IMR-90 (cell line): ENCODE measurements at regions not wholly inside any gene's neighbourhood (a gene's known extent, or its start where the extent isn't known, plus 50 kb on each side); places are given as distances from the start of the nearest gene placed in this dataset.

Experiments used
- CEBPB ChIP-seq: IDR thresholded peaks from 2 replicates; pipeline ENCODE4 v1.6.1; 2012; ENCODE audit warnings: low read depth, low read length, improper control_type of control experiment
- CHD1 ChIP-seq: IDR thresholded peaks from 2 replicates; pipeline ENCODE4 v1.6.1; 2012; ENCODE audit warnings: low read depth, low read length, improper control_type of control experiment
- FOS ChIP-seq: fragments of 150-350 bp; IDR thresholded peaks from 2 replicates; pipeline ENCODE4 v1.6.1; 2016; ENCODE audit warnings: low read depth, low read length
- MAZ ChIP-seq: IDR thresholded peaks from 2 replicates; pipeline ENCODE4 v1.6.1; 2012; ENCODE audit warnings: low read depth, mild to moderate bottlenecking, low read length, improper control_type of control experiment, moderate library complexity, borderline replicate concordance
- POLR2A ChIP-seq: IDR thresholded peaks from 2 replicates; pipeline ENCODE4 v1.6.1; 2012; ENCODE audit warnings: mild to moderate bottlenecking, low read depth, low read length
- RAD21 ChIP-seq: IDR thresholded peaks from 2 replicates; pipeline ENCODE4 v1.6.1; 2012; ENCODE audit warnings: low read length, improper control_type of control experiment
- RFX5 ChIP-seq: IDR thresholded peaks from 2 replicates; pipeline ENCODE4 v1.8.0; 2012; ENCODE audit warnings: low read depth, mild to moderate bottlenecking, low read length, moderate library complexity
- TF ChIP-seq, protein P1 (sequence below): conservative IDR thresholded peaks from 2 replicates; pipeline ENCODE4 v1.5.1; 2012; ENCODE audit warnings: mild to moderate bottlenecking, low read depth, low read length, improper control_type of control experiment
- TF ChIP-seq, protein P2 (sequence below): fragments of 150-350 bp; IDR thresholded peaks from 2 replicates; pipeline ENCODE4 v1.6.1; 2016; ENCODE audit warnings: low read depth, mild to moderate bottlenecking, low read length, moderate library complexity, borderline replicate concordance
- TF ChIP-seq, protein P3 (sequence below): fragments of 150-350 bp; IDR thresholded peaks from 2 replicates; pipeline ENCODE4 v1.6.1; 2017; ENCODE audit warnings: mild to moderate bottlenecking, antibody characterized with exemption, low read length, low read depth

DNA sequence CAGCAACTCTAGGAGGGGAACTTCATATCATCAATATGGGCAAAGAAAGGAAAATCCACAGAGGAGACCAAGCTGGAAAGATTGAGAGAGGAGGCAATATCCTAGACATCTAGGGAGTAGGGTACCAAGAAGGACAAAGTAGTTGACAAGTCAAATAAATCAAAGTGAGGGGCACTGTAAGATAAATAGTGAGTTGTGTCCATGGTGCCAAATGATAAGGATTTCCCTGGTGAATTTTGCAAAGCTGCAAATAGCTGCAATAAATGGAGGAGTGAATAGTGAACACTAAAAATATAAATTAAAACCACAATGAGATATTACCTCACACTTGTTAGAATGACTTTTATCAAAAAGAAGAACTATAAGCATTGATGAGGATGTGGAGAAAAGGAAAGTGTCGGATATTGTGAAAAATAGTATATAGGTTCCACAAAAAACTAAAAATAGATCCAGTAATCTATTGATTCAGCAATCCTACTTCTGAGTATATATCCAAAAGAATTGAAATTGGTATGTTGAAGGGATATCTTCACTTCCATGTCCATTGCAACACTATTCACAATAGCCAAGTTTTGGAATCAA, 258.2 kb upstream of the FN1 start:
- TF ChIP-seq, protein P1, sequence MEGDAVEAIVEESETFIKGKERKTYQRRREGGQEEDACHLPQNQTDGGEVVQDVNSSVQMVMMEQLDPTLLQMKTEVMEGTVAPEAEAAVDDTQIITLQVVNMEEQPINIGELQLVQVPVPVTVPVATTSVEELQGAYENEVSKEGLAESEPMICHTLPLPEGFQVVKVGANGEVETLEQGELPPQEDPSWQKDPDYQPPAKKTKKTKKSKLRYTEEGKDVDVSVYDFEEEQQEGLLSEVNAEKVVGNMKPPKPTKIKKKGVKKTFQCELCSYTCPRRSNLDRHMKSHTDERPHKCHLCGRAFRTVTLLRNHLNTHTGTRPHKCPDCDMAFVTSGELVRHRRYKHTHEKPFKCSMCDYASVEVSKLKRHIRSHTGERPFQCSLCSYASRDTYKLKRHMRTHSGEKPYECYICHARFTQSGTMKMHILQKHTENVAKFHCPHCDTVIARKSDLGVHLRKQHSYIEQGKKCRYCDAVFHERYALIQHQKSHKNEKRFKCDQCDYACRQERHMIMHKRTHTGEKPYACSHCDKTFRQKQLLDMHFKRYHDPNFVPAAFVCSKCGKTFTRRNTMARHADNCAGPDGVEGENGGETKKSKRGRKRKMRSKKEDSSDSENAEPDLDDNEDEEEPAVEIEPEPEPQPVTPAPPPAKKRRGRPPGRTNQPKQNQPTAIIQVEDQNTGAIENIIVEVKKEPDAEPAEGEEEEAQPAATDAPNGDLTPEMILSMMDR, result no peak
- no peak for TF ChIP-seq FOS
- TF ChIP-seq, protein P2, sequence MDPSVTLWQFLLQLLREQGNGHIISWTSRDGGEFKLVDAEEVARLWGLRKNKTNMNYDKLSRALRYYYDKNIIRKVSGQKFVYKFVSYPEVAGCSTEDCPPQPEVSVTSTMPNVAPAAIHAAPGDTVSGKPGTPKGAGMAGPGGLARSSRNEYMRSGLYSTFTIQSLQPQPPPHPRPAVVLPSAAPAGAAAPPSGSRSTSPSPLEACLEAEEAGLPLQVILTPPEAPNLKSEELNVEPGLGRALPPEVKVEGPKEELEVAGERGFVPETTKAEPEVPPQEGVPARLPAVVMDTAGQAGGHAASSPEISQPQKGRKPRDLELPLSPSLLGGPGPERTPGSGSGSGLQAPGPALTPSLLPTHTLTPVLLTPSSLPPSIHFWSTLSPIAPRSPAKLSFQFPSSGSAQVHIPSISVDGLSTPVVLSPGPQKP, result no peak
- TF ChIP-seq POLR2A, result no peak
- TF ChIP-seq RFX5, result no peak
- TF ChIP-seq MAZ, result no peak
- TF ChIP-seq RAD21, result no peak
- TF ChIP-seq CHD1, result no peak
- no peak for TF ChIP-seq CEBPB
- TF ChIP-seq, protein P3, sequence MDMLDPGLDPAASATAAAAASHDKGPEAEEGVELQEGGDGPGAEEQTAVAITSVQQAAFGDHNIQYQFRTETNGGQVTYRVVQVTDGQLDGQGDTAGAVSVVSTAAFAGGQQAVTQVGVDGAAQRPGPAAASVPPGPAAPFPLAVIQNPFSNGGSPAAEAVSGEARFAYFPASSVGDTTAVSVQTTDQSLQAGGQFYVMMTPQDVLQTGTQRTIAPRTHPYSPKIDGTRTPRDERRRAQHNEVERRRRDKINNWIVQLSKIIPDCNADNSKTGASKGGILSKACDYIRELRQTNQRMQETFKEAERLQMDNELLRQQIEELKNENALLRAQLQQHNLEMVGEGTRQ, result no peak
